GM12873 (cell line): ENCODE measurements at regions not wholly inside any gene's neighbourhood (a gene's known extent, or its start where the extent isn't known, plus 50 kb on each side); places are given as distances from the start of the nearest gene placed in this dataset.

Experiments
- TF ChIP-seq, protein P1 (sequence below): IDR thresholded peaks from 2 replicates; pipeline ENCODE4 v1.5.1; 2012; ENCODE audit warnings: low read depth, mild to moderate bottlenecking, moderate library complexity, low read length, control low read depth; ENCODE audit not compliant: insufficient read depth; ENCODE audit errors: missing control alignments

DNA sequence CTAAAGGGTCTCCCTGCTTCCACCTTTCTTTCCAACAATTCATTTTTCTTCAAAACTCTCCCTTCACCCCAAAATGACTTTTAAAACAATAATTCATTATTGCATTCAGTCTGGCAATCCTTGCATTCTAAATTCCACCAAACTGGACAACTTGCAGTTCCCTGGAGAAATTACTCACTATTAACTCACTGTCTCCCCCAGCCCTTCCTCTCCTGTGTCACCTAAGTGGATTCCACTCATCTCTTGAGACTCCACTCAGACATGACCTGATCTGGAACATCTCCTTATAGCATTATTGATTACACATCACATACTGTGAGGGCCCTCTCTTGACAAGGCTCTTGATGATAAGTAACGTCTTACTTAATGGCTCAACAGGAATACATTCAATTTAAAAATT is 257.1 kb downstream of the BRINP2 start:
- TF ChIP-seq, protein P1, sequence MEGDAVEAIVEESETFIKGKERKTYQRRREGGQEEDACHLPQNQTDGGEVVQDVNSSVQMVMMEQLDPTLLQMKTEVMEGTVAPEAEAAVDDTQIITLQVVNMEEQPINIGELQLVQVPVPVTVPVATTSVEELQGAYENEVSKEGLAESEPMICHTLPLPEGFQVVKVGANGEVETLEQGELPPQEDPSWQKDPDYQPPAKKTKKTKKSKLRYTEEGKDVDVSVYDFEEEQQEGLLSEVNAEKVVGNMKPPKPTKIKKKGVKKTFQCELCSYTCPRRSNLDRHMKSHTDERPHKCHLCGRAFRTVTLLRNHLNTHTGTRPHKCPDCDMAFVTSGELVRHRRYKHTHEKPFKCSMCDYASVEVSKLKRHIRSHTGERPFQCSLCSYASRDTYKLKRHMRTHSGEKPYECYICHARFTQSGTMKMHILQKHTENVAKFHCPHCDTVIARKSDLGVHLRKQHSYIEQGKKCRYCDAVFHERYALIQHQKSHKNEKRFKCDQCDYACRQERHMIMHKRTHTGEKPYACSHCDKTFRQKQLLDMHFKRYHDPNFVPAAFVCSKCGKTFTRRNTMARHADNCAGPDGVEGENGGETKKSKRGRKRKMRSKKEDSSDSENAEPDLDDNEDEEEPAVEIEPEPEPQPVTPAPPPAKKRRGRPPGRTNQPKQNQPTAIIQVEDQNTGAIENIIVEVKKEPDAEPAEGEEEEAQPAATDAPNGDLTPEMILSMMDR: no peak

DNA sequence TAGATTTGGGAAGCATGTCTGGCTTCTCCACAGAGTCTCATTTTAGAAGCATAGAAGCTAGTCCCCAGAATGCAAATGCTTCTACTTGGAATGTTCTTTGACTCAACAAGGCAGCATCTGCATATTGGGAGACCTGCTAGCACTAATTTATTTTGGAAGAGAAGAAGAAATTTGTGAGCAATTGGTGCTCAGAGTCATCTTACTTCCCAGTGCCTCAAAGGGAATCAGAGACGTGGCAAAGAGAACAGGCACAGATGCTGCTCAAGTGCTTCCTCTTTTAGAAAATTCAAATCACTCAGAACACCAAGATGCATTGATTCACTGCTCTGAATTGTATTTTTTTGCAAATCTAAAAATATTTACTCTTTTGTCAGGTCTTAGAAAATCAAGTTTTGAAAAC is 255.7 kb downstream of the BRINP2 start:
- TF ChIP-seq, protein P1: no peak

DNA sequence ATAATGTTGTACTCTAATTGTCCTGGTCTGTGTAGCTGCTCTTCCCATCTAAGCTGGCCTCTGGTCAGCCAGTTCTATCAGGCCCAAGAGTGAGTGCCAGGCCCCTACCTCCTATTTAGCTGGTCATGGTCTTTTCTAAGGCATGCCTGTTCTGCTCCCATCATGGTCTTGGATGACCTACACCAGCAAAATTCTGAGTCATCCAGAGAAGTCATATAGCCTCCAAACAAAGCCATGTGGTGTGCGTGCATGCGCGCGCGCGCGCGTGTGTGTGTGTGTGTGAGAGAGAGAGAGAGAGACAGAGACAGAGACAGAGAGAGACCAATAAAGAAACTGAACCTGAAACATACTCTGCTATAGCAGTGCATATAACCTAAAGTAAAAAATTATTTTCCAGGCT is 254.4 kb downstream of the BRINP2 start:
- TF ChIP-seq, protein P1: no peak

DNA sequence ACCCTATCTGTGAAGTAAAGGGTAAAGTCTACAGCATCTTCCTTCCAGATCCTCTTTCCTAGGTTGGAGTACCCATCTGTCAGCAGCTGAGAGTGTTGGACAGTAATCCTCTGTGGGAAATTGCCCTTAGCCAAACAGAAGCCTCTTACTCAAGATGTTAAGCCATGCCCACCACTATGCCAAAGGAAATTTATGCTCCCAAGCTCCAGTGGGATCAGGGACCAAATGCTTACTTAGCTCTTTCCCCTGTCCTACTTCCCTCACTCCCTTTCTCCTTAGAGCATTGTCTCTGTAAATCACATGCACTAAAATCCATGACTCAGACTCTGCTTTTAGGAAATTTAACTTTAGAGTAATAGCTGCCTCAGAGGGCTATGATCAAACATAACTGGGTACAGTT is 254.0 kb downstream of the BRINP2 start:
- TF ChIP-seq, protein P1: no peak

DNA sequence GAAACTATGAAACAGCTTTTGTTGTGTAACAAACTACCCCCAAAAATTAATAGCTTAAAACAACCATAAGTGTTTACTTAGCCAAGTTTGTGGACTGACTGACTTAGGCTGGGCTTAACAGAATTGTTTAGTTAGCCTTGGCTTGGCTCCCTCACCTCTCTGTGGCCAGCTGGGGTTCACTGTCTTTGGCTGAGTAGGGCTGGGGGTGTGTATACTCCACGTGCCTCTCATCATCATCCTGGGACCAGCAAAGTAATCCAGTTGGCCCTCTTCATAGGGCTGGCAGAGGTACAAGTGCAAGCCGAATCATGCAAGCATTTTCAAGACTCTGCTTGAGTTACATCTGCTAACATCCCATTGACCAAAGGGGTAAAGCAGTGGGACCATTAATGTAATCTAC is 252.3 kb downstream of the BRINP2 start:
- TF ChIP-seq, protein P1: no peak

DNA sequence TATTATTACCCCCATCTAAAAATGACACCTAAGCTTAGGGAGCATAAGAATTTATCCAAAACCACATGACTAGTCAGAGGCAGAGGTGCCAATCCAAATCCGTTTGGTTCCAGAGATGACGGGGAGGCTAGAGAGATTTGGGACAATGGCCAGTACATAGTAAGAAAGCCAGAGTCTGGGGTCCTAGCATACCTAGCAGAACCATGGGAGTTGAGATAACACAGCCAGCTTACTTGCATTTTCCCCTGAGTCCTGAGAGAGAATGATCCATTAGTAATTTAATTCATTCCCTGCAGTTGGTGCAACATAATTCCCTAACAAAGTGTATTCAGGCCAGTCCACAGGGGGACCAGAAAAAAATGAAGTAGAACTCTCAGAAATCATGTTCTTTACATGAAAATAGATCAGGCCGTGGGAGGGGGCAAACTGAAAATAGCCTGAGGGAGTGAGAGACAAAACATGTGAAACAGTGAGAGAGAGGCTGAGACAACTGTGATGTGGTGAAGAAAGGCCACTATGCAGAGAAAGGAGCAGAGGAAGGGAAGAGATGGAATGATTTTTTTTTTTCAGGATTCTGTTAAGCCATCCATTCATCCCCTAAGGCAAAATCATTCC is 243.3 kb downstream of the BRINP2 start:
- TF ChIP-seq, protein P1: no peak

DNA sequence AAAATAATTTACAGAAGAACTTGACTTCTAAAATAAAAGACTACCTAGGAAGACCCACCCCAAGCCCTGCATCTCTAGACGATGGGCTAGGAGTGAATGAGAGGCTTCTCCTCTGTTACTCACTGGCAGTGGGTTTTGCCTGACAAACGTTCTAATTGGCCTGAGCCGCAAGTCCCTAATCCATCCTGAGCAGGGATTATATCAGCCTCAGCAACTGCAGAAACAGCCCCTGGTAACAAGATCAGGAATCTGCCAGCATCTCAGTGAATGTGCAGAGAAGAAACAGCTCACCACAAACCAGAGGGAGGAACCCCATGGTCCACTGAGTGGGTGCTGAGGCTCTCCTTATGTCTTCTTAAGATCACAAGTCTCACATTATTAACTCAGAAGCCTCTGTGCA is 240.6 kb downstream of the BRINP2 start:
- TF ChIP-seq, protein P1: no peak
